ENCODE measurements at regions not wholly inside any gene's neighbourhood (a gene's known extent, or its start where the extent isn't known, plus 50 kb on each side); places are given as distances from the start of the nearest gene placed in this dataset.

DNA sequence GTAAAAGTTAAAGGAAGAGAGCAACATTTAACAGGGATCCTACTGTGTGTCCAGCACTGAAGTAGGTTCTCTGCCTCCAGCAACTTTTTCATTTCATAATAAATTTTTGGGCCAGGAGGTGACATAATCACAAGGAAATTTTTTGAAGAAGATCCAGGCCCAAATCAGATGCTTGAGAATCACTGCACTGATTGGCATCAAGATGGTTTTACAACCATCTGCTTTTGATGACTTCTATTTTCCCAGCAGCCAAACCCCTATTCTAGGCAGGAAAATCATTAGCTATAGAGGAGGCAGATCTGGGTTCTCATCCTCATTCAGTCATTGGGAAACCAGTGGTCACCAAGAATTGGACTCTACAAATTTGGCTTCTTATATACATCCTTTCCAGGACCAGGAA is 79.0 kb downstream of the ARL4A start (continued):
- no peak for TF ChIP-seq EZH2phosphoT487 (IDR thresholded peaks at IDR 0.05; ENCODE audit: unreplicated experiment)
- TF ChIP-seq EZH2 (IDR thresholded peaks at IDR 0.05; ENCODE audit: low read depth, unreplicated experiment): no peak
- TF ChIP-seq, protein P1, sequence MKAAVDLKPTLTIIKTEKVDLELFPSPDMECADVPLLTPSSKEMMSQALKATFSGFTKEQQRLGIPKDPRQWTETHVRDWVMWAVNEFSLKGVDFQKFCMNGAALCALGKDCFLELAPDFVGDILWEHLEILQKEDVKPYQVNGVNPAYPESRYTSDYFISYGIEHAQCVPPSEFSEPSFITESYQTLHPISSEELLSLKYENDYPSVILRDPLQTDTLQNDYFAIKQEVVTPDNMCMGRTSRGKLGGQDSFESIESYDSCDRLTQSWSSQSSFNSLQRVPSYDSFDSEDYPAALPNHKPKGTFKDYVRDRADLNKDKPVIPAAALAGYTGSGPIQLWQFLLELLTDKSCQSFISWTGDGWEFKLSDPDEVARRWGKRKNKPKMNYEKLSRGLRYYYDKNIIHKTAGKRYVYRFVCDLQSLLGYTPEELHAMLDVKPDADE (IDR thresholded peaks at IDR 0.05): no peak
- TF ChIP-seq ZNF331 (CRISPR knock-in tag; IDR thresholded peaks at IDR 0.05; ENCODE audit: low read depth): no peak

DNA sequence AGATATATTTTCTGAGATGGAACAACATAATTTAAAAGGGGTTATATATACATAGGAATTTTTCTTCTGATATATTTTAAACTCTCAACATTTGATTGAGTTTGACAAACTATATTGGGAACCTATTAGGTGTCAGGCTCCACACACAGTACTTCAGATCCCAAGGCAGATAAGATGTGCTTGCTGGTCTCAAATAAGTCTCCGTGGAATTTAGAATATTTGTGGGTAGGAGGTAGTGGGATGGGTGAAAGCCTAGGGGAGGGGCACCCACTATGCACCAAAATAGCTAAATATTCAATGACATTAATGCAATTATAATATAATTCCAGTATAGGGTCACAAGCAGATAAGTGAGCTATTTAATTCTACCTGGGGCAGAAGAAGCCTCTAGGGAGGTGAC is 81.5 kb downstream of the ARL4A start:
- no peaks in the 10 kb centered on the region for H3K79me2 ChIP-seq (replicated peaks; ENCODE audit: insufficient read depth)
- no peaks in the 10 kb centered on the region for H4K20me1 ChIP-seq (replicated peaks; ENCODE audit: insufficient read depth)
- peaks cover 14% of the 10 kb centered on the region; the same call in 2 of the 3 replicates for H3K36me3 Mint-ChIP-seq (ENCODE audit: low read depth)
- no peak overlapping the region for H3K4me3 Mint-ChIP-seq
- H3K36me3 ChIP-seq (ENCODE audit: insufficient read depth): no peaks in the 10 kb centered on the region
- H3K4me1 ChIP-seq (ENCODE audit: insufficient read depth): peaks cover 40% of the 10 kb centered on the region
- peak overlapping the region; percentile 65; the same call in 1 of the 2 replicates for H3K27ac Mint-ChIP-seq
- peak overlapping the region; percentile 86 for H3K27ac ChIP-seq (ENCODE audit: low read depth)
- no peaks in the 10 kb centered on the region for H3F3A ChIP-seq (replicated peaks; ENCODE audit: low read depth)
- H3K4me2 ChIP-seq: peak overlapping the region; percentile 23
- no peak overlapping the region for H3K4me3 ChIP-seq
- H2AFZ ChIP-seq: no peak overlapping the region
- no peaks in the 10 kb centered on the region for H3K27me3 Mint-ChIP-seq (ENCODE audit: insufficient read depth, low read depth, poor library complexity)
- no peak for DNase-seq (ENCODE audit: low spot score)
- no peak; the same call in 2 of the 3 replicates for ATAC-seq
- H3K27me3 ChIP-seq (ENCODE audit: insufficient read depth): no peaks in the 10 kb centered on the region
- H3K4me1 Mint-ChIP-seq: peaks cover 42% of the 10 kb centered on the region
- H3K9me2 ChIP-seq (ENCODE audit: insufficient read depth): 0 out of 2 replicates have a peak, but pooled peaks cover 6% of the 10 kb centered on the region
- H3K9me3 Mint-ChIP-seq: peaks cover 9% of the 10 kb centered on the region; the same call in 2 of the 3 replicates
- TF ChIP-seq, protein P2, sequence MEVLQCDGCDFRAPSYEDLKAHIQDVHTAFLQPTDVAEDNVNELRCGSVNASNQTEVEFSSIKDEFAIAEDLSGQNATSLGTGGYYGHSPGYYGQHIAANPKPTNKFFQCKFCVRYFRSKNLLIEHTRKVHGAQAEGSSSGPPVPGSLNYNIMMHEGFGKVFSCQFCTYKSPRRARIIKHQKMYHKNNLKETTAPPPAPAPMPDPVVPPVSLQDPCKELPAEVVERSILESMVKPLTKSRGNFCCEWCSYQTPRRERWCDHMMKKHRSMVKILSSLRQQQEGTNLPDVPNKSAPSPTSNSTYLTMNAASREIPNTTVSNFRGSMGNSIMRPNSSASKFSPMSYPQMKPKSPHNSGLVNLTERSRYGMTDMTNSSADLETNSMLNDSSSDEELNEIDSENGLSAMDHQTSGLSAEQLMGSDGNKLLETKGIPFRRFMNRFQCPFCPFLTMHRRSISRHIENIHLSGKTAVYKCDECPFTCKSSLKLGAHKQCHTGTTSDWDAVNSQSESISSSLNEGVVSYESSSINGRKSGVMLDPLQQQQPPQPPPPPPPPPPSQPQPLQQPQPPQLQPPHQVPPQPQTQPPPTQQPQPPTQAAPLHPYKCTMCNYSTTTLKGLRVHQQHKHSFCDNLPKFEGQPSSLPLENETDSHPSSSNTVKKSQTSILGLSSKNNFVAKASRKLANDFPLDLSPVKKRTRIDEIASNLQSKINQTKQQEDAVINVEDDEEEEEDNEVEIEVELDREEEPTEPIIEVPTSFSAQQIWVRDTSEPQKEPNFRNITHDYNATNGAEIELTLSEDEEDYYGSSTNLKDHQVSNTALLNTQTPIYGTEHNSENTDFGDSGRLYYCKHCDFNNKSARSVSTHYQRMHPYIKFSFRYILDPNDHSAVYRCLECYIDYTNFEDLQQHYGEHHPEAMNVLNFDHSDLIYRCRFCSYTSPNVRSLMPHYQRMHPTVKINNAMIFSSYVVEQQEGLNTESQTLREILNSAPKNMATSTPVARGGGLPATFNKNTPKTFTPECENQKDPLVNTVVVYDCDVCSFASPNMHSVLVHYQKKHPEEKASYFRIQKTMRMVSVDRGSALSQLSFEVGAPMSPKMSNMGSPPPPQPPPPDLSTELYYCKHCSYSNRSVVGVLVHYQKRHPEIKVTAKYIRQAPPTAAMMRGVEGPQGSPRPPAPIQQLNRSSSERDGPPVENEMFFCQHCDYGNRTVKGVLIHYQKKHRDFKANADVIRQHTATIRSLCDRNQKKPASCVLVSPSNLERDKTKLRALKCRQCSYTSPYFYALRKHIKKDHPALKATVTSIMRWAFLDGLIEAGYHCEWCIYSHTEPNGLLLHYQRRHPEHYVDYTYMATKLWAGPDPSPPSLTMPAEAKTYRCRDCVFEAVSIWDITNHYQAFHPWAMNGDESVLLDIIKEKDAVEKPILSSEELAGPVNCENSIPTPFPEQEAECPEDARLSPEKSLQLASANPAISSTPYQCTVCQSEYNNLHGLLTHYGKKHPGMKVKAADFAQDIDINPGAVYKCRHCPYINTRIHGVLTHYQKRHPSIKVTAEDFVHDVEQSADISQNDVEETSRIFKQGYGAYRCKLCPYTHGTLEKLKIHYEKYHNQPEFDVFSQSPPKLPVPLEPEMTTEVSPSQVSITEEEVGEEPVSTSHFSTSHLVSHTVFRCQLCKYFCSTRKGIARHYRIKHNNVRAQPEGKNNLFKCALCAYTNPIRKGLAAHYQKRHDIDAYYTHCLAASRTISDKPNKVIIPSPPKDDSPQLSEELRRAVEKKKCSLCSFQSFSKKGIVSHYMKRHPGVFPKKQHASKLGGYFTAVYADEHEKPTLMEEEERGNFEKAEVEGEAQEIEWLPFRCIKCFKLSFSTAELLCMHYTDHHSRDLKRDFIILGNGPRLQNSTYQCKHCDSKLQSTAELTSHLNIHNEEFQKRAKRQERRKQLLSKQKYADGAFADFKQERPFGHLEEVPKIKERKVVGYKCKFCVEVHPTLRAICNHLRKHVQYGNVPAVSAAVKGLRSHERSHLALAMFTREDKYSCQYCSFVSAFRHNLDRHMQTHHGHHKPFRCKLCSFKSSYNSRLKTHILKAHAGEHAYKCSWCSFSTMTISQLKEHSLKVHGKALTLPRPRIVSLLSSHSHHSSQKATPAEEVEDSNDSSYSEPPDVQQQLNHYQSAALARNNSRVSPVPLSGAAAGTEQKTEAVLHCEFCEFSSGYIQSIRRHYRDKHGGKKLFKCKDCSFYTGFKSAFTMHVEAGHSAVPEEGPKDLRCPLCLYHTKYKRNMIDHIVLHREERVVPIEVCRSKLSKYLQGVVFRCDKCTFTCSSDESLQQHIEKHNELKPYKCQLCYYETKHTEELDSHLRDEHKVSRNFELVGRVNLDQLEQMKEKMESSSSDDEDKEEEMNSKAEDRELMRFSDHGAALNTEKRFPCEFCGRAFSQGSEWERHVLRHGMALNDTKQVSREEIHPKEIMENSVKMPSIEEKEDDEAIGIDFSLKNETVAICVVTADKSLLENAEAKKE (CRISPR knock-in tag; IDR thresholded peaks at IDR 0.05): no peak
- no peak for TF ChIP-seq POLR2AphosphoS5 (IDR thresholded peaks at IDR 0.05; ENCODE audit: low read depth)
- TF ChIP-seq ZNF331 (CRISPR knock-in tag; IDR thresholded peaks at IDR 0.05; ENCODE audit: low read depth): no peak
- TF ChIP-seq ZNF114 (CRISPR knock-in tag; IDR thresholded peaks at IDR 0.05): no peak
- TF ChIP-seq EZH2 (IDR thresholded peaks at IDR 0.05; ENCODE audit: low read depth, unreplicated experiment): no peak
- no peak for TF ChIP-seq STAT1 (IDR thresholded peaks at IDR 0.05; ENCODE audit: unreplicated experiment)
- TF ChIP-seq, protein P3, sequence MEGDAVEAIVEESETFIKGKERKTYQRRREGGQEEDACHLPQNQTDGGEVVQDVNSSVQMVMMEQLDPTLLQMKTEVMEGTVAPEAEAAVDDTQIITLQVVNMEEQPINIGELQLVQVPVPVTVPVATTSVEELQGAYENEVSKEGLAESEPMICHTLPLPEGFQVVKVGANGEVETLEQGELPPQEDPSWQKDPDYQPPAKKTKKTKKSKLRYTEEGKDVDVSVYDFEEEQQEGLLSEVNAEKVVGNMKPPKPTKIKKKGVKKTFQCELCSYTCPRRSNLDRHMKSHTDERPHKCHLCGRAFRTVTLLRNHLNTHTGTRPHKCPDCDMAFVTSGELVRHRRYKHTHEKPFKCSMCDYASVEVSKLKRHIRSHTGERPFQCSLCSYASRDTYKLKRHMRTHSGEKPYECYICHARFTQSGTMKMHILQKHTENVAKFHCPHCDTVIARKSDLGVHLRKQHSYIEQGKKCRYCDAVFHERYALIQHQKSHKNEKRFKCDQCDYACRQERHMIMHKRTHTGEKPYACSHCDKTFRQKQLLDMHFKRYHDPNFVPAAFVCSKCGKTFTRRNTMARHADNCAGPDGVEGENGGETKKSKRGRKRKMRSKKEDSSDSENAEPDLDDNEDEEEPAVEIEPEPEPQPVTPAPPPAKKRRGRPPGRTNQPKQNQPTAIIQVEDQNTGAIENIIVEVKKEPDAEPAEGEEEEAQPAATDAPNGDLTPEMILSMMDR (conservative IDR thresholded peaks at IDR 0.05; ENCODE audit: low read depth in 2 of 2): no peak
- TF ChIP-seq CREB1 (CRISPR knock-in tag; IDR thresholded peaks at IDR 0.05; ENCODE audit: low read depth): no peak
- no peak for TF ChIP-seq NANOG (IDR thresholded peaks at IDR 0.05; ENCODE audit: borderline replicate concordance)
- TF ChIP-seq, protein P4, sequence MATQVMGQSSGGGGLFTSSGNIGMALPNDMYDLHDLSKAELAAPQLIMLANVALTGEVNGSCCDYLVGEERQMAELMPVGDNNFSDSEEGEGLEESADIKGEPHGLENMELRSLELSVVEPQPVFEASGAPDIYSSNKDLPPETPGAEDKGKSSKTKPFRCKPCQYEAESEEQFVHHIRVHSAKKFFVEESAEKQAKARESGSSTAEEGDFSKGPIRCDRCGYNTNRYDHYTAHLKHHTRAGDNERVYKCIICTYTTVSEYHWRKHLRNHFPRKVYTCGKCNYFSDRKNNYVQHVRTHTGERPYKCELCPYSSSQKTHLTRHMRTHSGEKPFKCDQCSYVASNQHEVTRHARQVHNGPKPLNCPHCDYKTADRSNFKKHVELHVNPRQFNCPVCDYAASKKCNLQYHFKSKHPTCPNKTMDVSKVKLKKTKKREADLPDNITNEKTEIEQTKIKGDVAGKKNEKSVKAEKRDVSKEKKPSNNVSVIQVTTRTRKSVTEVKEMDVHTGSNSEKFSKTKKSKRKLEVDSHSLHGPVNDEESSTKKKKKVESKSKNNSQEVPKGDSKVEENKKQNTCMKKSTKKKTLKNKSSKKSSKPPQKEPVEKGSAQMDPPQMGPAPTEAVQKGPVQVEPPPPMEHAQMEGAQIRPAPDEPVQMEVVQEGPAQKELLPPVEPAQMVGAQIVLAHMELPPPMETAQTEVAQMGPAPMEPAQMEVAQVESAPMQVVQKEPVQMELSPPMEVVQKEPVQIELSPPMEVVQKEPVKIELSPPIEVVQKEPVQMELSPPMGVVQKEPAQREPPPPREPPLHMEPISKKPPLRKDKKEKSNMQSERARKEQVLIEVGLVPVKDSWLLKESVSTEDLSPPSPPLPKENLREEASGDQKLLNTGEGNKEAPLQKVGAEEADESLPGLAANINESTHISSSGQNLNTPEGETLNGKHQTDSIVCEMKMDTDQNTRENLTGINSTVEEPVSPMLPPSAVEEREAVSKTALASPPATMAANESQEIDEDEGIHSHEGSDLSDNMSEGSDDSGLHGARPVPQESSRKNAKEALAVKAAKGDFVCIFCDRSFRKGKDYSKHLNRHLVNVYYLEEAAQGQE (IDR thresholded peaks at IDR 0.05; ENCODE audit: unreplicated experiment): no peak
- no peak for TF ChIP-seq EZH2phosphoT487 (IDR thresholded peaks at IDR 0.05; ENCODE audit: unreplicated experiment)
- no peak for TF ChIP-seq JUNB (IDR thresholded peaks at IDR 0.05; ENCODE audit: unreplicated experiment)

Measured in GM23338 (cell line).